MCF 10A (cell line): ENCODE measurements at regions not wholly inside any gene's neighbourhood (a gene's known extent, or its start where the extent isn't known, plus 50 kb on each side); places are given as distances from the start of the nearest gene placed in this dataset.

Experiments
- BruUV-seq: library from RNA; stranded (reverse); fragments of 400-500 nt; replicated peaks from 2 replicates; lab custom pipeline; 2021; lab: Mats Ljungman, UMichigan
- CTCF ChIA-PET: fragments of 300-600 bp; sonication (Branson Sonifier 250); formaldehyde crosslinking; extraction: SDS; loops from one replicate; lab custom pipeline; 2021; ENCODE audit warnings: antibody characterized with exemption, inconsistent platforms; lab: Yijun Ruan, JAX
- POLR2A ChIA-PET: fragments of 300-600, 350-650 bp; sonication (Branson Sonifier 250); formaldehyde crosslinking; extraction: SDS; loops from one replicate; lab custom pipeline; 2020; ENCODE audit warnings: antibody characterized with exemption, inconsistent platforms; lab: Yijun Ruan, JAX
- DNase-seq: peaks from one replicate; pipeline ENCODE4 v3.0.0-alpha.2; 2018; ENCODE audit not compliant: unreplicated experiment
- H3K27ac Mint-ChIP-seq: one replicate; pipeline ENCODE4 v1.8.0; 2022; ENCODE audit warnings: mild to moderate bottlenecking, low read depth, mixed read lengths; ENCODE audit not compliant: unreplicated experiment
- H3K27me3 Mint-ChIP-seq: one replicate; pipeline ENCODE4 v1.8.0; 2022; ENCODE audit warnings: mixed read lengths; ENCODE audit not compliant: insufficient read depth, unreplicated experiment
- H3K36me3 Mint-ChIP-seq: one replicate; pipeline ENCODE4 v1.8.0; 2022; ENCODE audit warnings: mild to moderate bottlenecking, moderate library complexity, mixed read lengths; ENCODE audit not compliant: insufficient read depth, unreplicated experiment
- H3K4me1 Mint-ChIP-seq: one replicate; pipeline ENCODE4 v1.8.0; 2022; ENCODE audit warnings: mixed read lengths; ENCODE audit not compliant: insufficient read depth, unreplicated experiment
- H3K4me3 Mint-ChIP-seq: one replicate; pipeline ENCODE4 v1.8.0; 2022; ENCODE audit warnings: mild to moderate bottlenecking, moderate library complexity, mixed read lengths; ENCODE audit not compliant: unreplicated experiment
- H3K9me3 Mint-ChIP-seq: one replicate; pipeline ENCODE4 v1.8.0; 2022; ENCODE audit warnings: mixed read lengths; ENCODE audit not compliant: unreplicated experiment
- CTCF ChIP-seq: fragments of 200-600 bp; IDR thresholded peaks from one replicate; pipeline ENCODE4 v1.8.0; 2022; ENCODE audit warnings: antibody characterized with exemption, mild to moderate bottlenecking; ENCODE audit not compliant: unreplicated experiment
- intact Hi-C: fragments of 100-400 bp; cut with micrococcal nuclease; formaldehyde crosslinking; loops from 2 replicates; pipeline ENCODE4 v1.14.1; 2022

- ChIA-PET POLR2A (interaction anchor here (0.7 kb wide), 1 partner anchor 14 kb away, joined by 3 read pairs; no protein-coding TSS in a partner anchor), CTCF (no interaction called here)
- no peak for TF ChIP-seq CTCF
- Mint-ChIP-seq H3K9me3 (peaks cover 18% of the 10 kb centered on the region), H3K4me1 (no peaks in the 10 kb centered on the region), H3K27me3 (no peaks in the 10 kb centered on the region), H3K4me3 (no peak overlapping the region), H3K27ac (no peak overlapping the region), H3K36me3 (no peaks in the 10 kb centered on the region)
- BruUV-seq: no TSS peak
- DNase-seq: no peak
- intact Hi-C loops: no loop called here
Measured at GRCh38 chr18:68574311-68574710, 140.6 kb downstream of the TMX3 start.

GRCh38 chr18:68569936-68570335, 145.0 kb downstream of the TMX3 start:
- Mint-ChIP-seq H3K36me3 (no peaks in the 10 kb centered on the region), H3K4me1 (no peaks in the 10 kb centered on the region), H3K4me3 (no peak overlapping the region), H3K27ac (no peak overlapping the region), H3K9me3 (peaks cover 18% of the 10 kb centered on the region), H3K27me3 (no peaks in the 10 kb centered on the region)
- POLR2A ChIA-PET: no interaction called here
- BruUV-seq: no TSS peak
- no peak for DNase-seq
- no peak for TF ChIP-seq CTCF
- CTCF ChIA-PET: interaction anchor here (0.7 kb wide), 1 partner anchor 169 kb away, joined by 3 read pairs; no protein-coding TSS in a partner anchor
- intact Hi-C loops: no loop called here

- TF ChIP-seq CTCF: no peak
- Mint-ChIP-seq H3K4me3 (no peak overlapping the region), H3K9me3 (peaks cover 18% of the 10 kb centered on the region), H3K27ac (no peak overlapping the region), H3K36me3 (no peaks in the 10 kb centered on the region), H3K27me3 (no peaks in the 10 kb centered on the region), H3K4me1 (no peaks in the 10 kb centered on the region)
- ChIA-PET CTCF (no interaction called here), POLR2A (no interaction called here)
- no peak for DNase-seq
- intact Hi-C loops: no loop called here
- no TSS peak for BruUV-seq
Measured at GRCh38 chr18:68568364-68569155, 146.3 kb downstream of the TMX3 start.

- DNase-seq: no peak
- no peak overlapping the region for H3K27ac Mint-ChIP-seq
- BruUV-seq: no TSS peak
Measured at GRCh38 chr18:68566991-68567390, 147.9 kb downstream of the TMX3 start.

More at GRCh38 chr18:68566991-68567390, 147.9 kb downstream of the TMX3 start:
- Mint-ChIP-seq H3K36me3 (no peaks in the 10 kb centered on the region), H3K4me3 (no peak overlapping the region), H3K27me3 (no peaks in the 10 kb centered on the region), H3K4me1 (no peaks in the 10 kb centered on the region), H3K9me3 (peaks cover 9% of the 10 kb centered on the region)
- no peak for TF ChIP-seq CTCF
- intact Hi-C loops: no loop called here
- POLR2A ChIA-PET: no interaction called here
- CTCF ChIA-PET: no interaction called here
